GM12873 (cell line): ENCODE measurements at regions not wholly inside any gene's neighbourhood (a gene's known extent, or its start where the extent isn't known, plus 50 kb on each side); places are given as distances from the start of the nearest gene placed in this dataset.

Experiments
- CTCF ChIP-seq: IDR thresholded peaks from 2 replicates; pipeline ENCODE4 v1.5.1; 2012; ENCODE audit warnings: low read depth, mild to moderate bottlenecking, moderate library complexity, low read length, control low read depth; ENCODE audit not compliant: insufficient read depth; ENCODE audit errors: missing control alignments

- no peak for TF ChIP-seq CTCF
Measured at GRCh38 chr3:83567935-83568334, 1390.9 kb upstream of the CADM2 start.

GRCh38 chr3:83581546-83581945 lies 1377.2 kb upstream of the CADM2 start:
- TF ChIP-seq CTCF: no peak

- TF ChIP-seq CTCF: no peak
Measured at GRCh38 chr3:83601704-83602103, 1357.1 kb upstream of the CADM2 start.

GRCh38 chr3:83622526-83622925 lies 1336.3 kb upstream of the CADM2 start:
- TF ChIP-seq CTCF: no peak

- no peak for TF ChIP-seq CTCF
Measured at GRCh38 chr3:83625261-83625660, 1333.5 kb upstream of the CADM2 start.

- no peak for TF ChIP-seq CTCF
Measured at GRCh38 chr3:83628471-83628870, 1330.3 kb upstream of the CADM2 start.

- no peak for TF ChIP-seq CTCF
Measured at GRCh38 chr3:83632526-83632925, 1326.3 kb upstream of the CADM2 start.
